Fibroblast of lung (primary cell): ENCODE measurements at regions not wholly inside any gene's neighbourhood (a gene's known extent, or its start where the extent isn't known, plus 50 kb on each side); places are given as distances from the start of the nearest gene placed in this dataset.

Source experiments
- CTCF ChIP-seq, 2 donors: IDR thresholded peaks in 1 of 2; conservative IDR thresholded peaks in 1 of 2; 1 replicate in 1 of 2; 2 replicates in 1 of 2; pipeline ENCODE4 v1.5.1; 2011 to 2012; ENCODE audit warnings: low read length in 2 of 2, control low read depth in 1 of 2, inconsistent platforms in 1 of 2, low read depth in 1 of 2, mild to moderate bottlenecking in 1 of 2
- EZH2 ChIP-seq: IDR thresholded peaks from 2 replicates; pipeline ENCODE4 v1.5.1; 2012; ENCODE audit warnings: low read length, control low read depth, mild to moderate bottlenecking; ENCODE audit errors: missing control alignments

- no peak for TF ChIP-seq CTCF (conservative IDR thresholded peaks at IDR 0.05 in 1 of 2, IDR thresholded peaks at IDR 0.05 in 1 of 2; ENCODE audit: low read depth in 1 of 2, low read length in 2 of 2)
- TF ChIP-seq EZH2, result no peak
These were observed 148.9 kb downstream of the ZNF737 start for GRCh38 chr19:20416661-20417060.
